WTC11 (cell line): ENCODE measurements at regions not wholly inside any gene's neighbourhood (a gene's known extent, or its start where the extent isn't known, plus 50 kb on each side); places are given as distances from the start of the nearest gene placed in this dataset.

Experiments used
- ESRRA ChIP-seq: sonication (generic); formaldehyde crosslinking; IDR thresholded peaks from 2 replicates; pipeline ENCODE4 v1.8.1; 2022; ENCODE audit warnings: mild to moderate bottlenecking, missing genetic modification reagents, borderline replicate concordance
- MAX ChIP-seq: sonication (generic); formaldehyde crosslinking; IDR thresholded peaks from 2 replicates; pipeline ENCODE4 v1.8.0; 2022; ENCODE audit warnings: mild to moderate bottlenecking, missing genetic modification reagents
- NR2C2 ChIP-seq: sonication (generic); formaldehyde crosslinking; IDR thresholded peaks from 2 replicates; pipeline ENCODE4 v1.8.0; 2022; ENCODE audit warnings: mild to moderate bottlenecking, missing genetic modification reagents
- TF ChIP-seq, protein P1 (sequence below): fragments of 250-450 bp; sonication (Bioruptor Pico); IDR thresholded peaks from 2 replicates; pipeline ENCODE4 v2.1.2; 2022; ENCODE audit warnings: mild to moderate bottlenecking, moderate library complexity
- TF ChIP-seq, protein P2 (sequence below): fragments of 200-600 bp; IDR thresholded peaks from 2 replicates; pipeline ENCODE4 v1.8.0; 2022; ENCODE audit warnings: antibody characterized with exemption

DNA sequence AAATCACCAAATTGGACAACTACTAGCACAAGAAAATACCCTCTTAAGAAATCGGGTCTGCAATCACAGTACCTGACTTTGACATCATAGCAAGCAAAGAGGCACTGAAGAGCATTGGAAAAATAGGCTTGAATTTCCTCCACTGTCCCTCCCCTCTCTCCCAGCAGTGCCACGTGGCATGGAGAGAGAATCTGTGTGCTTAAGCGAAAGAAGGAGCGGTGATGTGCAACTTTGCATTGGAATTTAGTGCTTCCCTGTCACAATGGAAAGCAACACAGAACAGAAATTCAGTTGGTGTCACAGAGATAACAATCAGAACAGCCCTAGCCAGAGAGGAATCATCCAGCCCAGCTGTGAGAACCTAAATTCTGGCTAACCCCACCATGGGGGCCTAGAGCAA is 207.5 kb upstream of the SLITRK3 start:
- TF ChIP-seq, protein P1, sequence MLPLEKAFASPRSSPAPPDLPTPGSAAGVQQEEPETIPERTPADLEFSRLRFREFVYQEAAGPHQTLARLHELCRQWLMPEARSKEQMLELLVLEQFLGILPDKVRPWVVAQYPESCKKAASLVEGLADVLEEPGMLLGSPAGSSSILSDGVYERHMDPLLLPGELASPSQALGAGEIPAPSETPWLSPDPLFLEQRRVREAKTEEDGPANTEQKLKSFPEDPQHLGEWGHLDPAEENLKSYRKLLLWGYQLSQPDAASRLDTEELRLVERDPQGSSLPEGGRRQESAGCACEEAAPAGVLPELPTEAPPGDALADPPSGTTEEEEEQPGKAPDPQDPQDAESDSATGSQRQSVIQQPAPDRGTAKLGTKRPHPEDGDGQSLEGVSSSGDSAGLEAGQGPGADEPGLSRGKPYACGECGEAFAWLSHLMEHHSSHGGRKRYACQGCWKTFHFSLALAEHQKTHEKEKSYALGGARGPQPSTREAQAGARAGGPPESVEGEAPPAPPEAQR (CRISPR knock-in tag): no peak
- TF ChIP-seq NR2C2: no peak
- TF ChIP-seq, protein P2, sequence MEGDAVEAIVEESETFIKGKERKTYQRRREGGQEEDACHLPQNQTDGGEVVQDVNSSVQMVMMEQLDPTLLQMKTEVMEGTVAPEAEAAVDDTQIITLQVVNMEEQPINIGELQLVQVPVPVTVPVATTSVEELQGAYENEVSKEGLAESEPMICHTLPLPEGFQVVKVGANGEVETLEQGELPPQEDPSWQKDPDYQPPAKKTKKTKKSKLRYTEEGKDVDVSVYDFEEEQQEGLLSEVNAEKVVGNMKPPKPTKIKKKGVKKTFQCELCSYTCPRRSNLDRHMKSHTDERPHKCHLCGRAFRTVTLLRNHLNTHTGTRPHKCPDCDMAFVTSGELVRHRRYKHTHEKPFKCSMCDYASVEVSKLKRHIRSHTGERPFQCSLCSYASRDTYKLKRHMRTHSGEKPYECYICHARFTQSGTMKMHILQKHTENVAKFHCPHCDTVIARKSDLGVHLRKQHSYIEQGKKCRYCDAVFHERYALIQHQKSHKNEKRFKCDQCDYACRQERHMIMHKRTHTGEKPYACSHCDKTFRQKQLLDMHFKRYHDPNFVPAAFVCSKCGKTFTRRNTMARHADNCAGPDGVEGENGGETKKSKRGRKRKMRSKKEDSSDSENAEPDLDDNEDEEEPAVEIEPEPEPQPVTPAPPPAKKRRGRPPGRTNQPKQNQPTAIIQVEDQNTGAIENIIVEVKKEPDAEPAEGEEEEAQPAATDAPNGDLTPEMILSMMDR: no peak
- TF ChIP-seq ESRRA (CRISPR knock-in tag): no peak
- TF ChIP-seq MAX (CRISPR knock-in tag): no peak
